ENCODE measurements at regions not wholly inside any gene's neighbourhood (a gene's known extent, or its start where the extent isn't known, plus 50 kb on each side); places are given as distances from the start of the nearest gene placed in this dataset.
"Not testable (repeated sequence)": the region's sequence is repeated elsewhere in the genome, so short reads cannot be mapped to it uniquely, and the experiment has no call there.

DNA sequence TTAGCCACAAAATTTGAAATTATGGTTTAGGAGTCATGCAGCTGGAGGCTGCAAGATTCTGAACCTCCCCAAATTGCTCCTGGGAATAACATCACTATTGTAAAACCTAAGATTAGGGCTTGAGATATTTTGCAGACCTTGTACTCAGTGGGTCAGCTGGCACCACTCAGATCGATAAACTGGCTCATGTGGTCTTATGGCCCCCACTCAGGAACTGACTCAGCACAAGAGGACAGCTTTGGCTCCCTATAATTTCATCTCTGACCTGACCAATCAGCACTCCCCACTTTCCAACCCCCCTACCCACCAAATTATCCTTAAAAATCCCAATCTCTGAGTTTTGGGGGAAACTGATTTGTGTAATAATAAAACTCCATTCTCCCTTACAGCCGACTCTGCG is 161.6 kb downstream of the BRMS1L start:
- no peak for DNase-seq

GRCh38 chr14:35986219-35986573 is 160.1 kb downstream of the BRMS1L start:
- no peak for DNase-seq

- DNase-seq, result no peak
These were observed 159.5 kb downstream of the BRMS1L start for GRCh38 chr14:35985474-35986218.

GRCh38 chr14:35979531-35979930 is 153.4 kb downstream of the BRMS1L start:
- DNase-seq, result no peak

GRCh38 chr14:35978561-35978960 is 152.4 kb downstream of the BRMS1L start:
- DNase-seq, result no peak

DNA sequence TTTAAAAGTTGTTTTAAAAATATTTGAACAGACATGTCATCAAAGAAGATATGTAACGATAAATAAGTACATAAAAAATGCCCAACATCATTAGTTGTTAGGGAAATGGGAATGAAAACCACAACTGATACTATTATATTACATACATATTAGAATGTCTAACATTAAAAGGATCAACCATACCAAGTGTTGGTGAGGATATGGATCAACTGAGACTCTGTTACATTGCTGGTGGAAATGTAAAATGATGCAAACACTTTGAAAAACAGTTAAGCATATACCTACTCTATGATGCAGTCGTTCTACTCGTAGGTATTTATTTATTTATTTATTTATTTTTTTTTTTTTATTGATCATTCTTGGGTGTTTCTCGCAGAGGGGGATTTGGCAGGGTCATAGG is 149.7 kb downstream of the BRMS1L start:
- no peak for DNase-seq

DNA sequence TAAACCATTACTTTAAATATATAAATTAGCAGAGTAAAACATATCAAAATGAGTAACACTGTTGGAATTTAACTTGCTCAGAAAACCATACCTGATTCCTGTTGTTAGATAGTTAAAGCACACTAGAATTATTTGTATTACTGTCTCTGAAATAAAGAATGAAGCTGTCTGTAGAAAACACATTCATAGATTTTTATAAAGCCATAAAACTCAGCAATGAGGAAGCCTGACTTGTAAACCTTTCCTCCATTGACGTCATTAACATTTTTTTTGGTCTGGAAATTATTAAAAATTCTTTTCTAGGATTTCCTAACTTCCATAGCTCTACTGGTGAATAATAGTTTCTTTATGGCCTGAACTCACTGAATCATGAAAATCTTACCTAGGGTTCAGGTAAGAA is 147.6 kb downstream of the BRMS1L start:
- no peak for DNase-seq

DNA sequence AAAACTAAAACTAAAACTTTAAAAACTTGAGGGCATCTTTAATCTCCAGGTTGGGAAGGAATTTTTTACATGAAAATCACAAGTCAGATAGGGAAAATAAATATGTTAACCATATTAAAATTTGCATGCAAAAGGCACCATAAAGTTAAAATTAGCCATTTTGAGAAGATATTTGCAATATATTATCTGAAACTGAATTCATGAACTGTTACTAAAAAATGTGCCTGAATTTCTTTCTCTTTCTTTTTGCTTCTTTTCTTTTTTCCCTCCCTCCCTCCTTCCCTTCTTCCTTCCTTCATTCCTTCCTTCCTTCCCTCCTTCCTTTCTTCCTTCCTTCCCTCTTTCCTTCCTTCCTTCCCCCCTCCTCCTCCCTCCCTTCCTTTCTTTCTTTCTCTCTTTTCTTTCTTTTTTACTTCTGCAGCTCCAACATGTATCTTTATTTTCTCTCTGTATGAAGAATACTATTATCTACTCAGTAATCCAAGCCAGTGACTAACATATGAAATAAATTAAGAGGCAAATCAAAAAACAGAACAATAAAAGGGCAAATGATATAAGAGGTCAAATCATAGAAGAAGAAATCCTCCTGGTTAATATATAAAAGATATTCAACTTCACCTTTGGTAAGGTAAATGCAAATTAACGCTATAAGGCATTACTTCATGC is 146.0 kb downstream of the BRMS1L start:
- no peak for DNase-seq

- DNase-seq, result no peak
These were observed 143.2 kb downstream of the BRMS1L start for GRCh38 chr14:35969310-35969709.

DNA sequence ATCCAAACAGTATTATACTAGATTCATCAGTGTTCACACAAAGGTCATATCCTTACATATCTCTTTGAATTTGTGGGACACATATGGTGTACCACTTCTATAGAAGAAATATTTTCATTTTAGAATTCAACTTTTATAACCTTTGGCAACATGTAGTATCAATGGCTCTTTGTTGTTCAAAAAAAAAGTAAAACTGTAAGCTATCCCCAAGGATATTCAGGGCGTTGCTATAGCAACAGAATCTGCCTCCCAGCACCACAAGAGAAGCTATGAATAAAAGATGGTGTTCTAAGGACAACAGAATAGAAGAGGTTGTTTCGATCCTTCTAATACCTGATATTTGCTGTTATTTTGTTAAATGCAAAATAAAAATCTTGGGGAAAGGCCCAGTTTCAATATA is 139.3 kb downstream of the BRMS1L start:
- no peak for DNase-seq

DNA sequence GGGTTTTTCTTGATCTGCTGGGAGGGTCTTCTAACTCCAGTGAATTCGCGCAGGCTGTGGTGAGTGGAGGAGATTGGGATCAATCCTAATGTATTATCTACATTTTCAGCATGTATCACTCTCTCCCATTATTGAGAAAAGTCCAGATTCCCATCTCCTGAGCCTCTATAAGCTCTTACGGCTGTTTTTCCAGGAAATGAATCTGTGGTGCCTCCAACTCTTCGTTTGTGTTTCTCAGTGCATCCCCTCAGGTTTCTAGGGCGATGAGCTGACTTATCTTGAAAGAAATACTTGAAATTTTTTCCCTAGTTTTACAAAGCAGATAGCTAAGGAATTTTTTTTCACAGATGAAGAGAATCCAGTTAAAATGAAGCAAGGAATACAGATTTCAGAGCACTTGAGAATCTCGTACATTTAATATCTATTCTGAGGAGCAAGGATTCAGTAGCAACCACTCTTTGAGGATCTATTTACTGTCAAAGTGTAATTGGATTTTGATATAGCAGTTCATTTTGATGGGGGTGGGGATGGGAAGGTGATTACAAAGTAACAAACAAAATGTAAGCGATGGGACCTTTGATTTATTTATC is 138.7 kb downstream of the BRMS1L start:
- no peak for DNase-seq

GRCh38 chr14:35963209-35963608 is 137.1 kb downstream of the BRMS1L start:
- no peak for DNase-seq

DNA sequence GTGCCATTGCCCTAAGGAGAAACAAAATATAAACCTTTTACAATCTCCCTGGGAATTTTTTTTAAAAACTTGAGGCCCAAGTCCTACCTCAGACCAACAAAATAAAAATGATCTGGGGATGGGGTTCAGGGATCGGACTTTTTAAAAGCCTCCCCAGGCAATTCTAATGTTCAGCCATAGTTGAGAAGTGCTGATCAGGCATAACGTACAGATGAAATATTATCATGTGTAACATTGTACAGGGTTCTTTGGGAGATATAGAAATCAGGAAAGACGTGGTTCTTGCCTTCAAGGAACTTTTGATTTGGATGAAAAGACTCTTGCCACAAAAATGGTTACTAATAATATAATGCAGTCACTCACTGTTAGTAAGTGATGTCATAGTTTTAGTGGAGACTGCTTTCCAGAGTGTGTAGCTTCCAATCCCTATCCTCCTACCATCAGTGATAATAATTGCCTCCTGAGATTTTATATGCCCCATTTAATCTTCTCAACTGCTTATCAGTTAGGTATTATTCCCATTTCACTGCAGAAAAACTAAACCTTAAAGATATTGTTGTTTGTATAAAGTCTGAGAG is 135.6 kb downstream of the BRMS1L start:
- no peak for DNase-seq

GRCh38 chr14:35959835-35960234 is 133.7 kb downstream of the BRMS1L start:
- peak; percentile 8 for DNase-seq

- DNase-seq, result no peak
These were observed 132.4 kb downstream of the BRMS1L start for GRCh38 chr14:35958499-35958898.

DNA sequence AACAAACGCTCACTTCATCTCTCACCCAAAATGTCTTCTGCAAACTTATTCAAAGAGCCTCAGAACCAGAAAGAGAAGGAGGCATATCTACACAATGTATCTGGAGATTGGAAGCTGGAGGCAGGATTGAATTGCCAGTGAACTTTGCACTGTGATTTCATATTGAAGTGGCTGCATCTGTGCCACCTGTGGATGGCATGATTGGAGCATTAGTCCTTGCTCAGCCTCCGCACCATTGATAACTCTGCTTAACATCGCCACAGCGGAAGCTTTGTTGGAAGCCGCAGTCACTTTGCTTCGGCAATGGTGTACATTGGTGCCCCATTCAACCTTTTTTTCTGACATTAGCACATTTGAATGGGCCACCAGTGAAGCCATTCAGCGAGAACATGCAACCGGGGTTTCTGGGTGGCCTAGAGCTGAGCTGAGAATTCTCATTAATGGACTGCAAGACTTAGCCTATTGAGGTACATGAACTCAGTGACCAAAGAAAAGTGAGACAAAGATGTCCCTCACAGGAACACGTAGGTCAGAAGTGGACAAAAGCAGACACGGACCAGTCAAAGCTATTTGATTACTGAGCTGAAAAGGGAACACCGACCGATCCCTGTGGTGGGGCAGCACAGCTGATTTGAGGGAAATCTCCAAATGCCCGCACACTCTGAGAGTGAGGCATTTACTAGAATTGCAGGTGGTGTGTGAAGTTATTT is 130.4 kb downstream of the BRMS1L start:
- DNase-seq, result no peak

DNA sequence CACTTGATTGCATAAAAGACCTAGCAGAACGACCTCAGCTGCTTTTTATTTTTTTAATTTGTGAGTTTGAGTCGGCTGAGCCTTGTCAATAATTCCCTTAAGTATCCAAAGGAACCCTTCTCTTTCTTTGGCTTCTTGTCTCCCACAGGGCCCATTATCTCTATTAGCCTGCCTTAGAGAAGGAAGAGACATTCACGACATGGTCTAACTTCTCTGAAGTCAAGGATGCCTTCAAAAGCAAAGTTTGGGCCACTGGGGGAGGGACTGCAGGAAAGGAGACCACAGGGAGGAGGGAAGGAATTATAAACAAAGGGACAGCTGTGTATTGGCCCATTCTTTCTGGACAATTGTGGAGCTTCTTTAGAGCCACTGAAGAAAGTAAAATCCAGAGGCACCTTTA is 126.4 kb downstream of the BRMS1L start:
- no peak for DNase-seq

DNA sequence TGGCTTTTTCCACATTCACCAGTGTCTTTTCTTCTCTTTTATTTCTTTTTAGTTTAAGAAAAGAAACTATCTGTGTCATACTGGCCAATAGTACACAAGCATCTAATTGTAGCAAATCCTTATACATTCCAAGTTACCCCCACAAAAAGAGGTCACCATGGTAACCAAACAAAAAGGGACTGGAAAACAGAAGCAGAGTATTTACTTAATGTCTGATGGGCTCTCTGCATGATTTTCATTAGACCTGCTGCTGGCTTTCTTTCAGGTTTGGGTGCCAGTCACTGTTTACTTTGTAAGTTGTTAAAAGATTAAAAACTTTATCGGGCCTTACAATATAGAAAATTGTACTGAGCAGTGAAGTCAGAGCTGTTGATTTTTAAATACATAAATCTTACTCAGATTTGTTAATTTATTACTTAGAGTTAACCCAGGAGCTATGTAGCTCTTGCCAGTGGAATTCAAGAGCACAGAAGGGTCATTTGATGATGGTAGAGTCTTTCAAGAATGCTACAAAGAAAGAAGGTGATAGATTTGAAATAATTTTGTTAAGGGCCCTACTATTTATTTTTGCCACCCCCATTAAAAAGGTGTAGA is 123.9 kb downstream of the BRMS1L start:
- peak; percentile 27 for DNase-seq

DNA sequence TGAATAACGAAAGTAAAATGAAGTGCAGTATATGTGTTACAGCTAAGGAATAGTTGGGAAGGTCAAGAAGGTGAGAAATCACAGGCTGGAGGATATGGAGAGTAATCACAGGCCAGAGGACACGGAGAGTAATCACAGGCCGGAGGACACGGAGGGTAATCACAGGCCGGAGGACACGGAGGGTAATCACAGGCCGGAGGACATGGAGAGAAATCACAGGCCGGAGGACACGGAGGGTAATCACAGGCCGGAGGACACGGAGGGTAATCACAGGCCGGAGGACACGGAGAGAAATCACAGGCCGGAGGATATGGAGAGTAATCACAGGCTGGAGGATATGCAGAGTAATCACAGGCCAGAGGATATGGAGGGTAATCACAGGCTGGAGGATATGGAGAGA is 121.8 kb downstream of the BRMS1L start:
- not testable (repeated sequence) for DNase-seq

GRCh38 chr14:35944847-35945246 is 118.7 kb downstream of the BRMS1L start:
- DNase-seq, result peak; percentile 13

- no peak for DNase-seq
These were observed 114.2 kb downstream of the BRMS1L start for GRCh38 chr14:35940291-35940690.

GRCh38 chr14:35938770-35939169 is 112.6 kb downstream of the BRMS1L start:
- DNase-seq, result no peak

DNA sequence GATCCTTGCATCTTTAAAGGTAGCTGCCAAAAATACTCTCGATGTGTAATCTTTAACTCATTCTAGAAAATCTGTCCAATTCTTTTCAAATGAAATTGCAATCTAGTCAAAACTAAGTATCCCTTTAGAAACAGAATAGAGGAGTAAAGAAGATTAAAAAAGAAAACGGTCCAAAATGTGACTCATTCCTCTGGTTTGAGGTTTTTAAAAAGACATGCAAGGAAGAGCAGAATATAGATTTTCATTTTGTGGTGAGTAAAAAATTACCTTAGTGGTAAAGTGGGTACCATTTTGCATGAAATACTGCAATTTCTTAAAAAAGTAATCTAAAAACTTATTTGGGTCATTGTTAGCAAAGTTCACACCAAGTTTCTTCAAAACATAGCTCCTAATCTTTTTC is 108.4 kb downstream of the BRMS1L start:
- no peak for DNase-seq

All from fibroblast of skin of scalp (primary cell).